DMS79 (cell line): ENCODE measurements at regions not wholly inside any gene's neighbourhood (a gene's known extent, or its start where the extent isn't known, plus 50 kb on each side); places are given as distances from the start of the nearest gene placed in this dataset.
"Not testable (repeated sequence)": the region's sequence is repeated elsewhere in the genome, so short reads cannot be mapped to it uniquely, and the experiment has no call there.

ENCODE experiments used
- DNase-seq: peaks from one replicate; lab custom pipeline; 2025; lab: John Stamatoyannopoulos, UW

- no peak for DNase-seq
Measured at GRCh38 chr9:103407260-103407659, 412.1 kb downstream of the CYLC2 start.

GRCh38 chr9:103410059-103410458, 414.9 kb downstream of the CYLC2 start:
- no peak for DNase-seq

GRCh38 chr9:103427696-103428095, 432.6 kb downstream of the CYLC2 start:
- DNase-seq: no peak

- DNase-seq: no peak
Measured at GRCh38 chr9:103430469-103430868, 435.3 kb downstream of the CYLC2 start.

GRCh38 chr9:103431809-103432208, 436.7 kb downstream of the CYLC2 start:
- DNase-seq: no peak

- no peak for DNase-seq
Measured at GRCh38 chr9:103444176-103444575, 449.0 kb downstream of the CYLC2 start.

- no peak for DNase-seq
Measured at GRCh38 chr9:103458826-103459225, 463.7 kb downstream of the CYLC2 start.

- DNase-seq: no peak
Measured at GRCh38 chr9:103471241-103471640, 476.1 kb downstream of the CYLC2 start.

- no peak for DNase-seq
Measured at GRCh38 chr9:103474156-103474555, 479.0 kb downstream of the CYLC2 start.

- DNase-seq: no peak
Measured at GRCh38 chr9:103483471-103484096, 488.5 kb downstream of the CYLC2 start.

- no peak for DNase-seq
Measured at GRCh38 chr9:103485138-103485537, 490.0 kb downstream of the CYLC2 start.

- no peak for DNase-seq
Measured at GRCh38 chr9:103514767-103515166, 519.6 kb downstream of the CYLC2 start.

GRCh38 chr9:103522409-103522808, 527.3 kb downstream of the CYLC2 start:
- DNase-seq: no peak

GRCh38 chr9:103530934-103531333, 535.8 kb downstream of the CYLC2 start:
- no peak for DNase-seq

- DNase-seq: no peak
Measured at GRCh38 chr9:103533318-103533717, 538.2 kb downstream of the CYLC2 start.

- no peak for DNase-seq
Measured at GRCh38 chr9:103537426-103537825, 542.3 kb downstream of the CYLC2 start.

GRCh38 chr9:103545260-103545659, 548.8 kb upstream of the SMC2 start:
- DNase-seq: no peak

- DNase-seq: no peak
Measured at GRCh38 chr9:103552712-103553111, 541.4 kb upstream of the SMC2 start.

GRCh38 chr9:103574056-103574455, 520.1 kb upstream of the SMC2 start:
- DNase-seq: no peak

GRCh38 chr9:103586721-103587120, 507.4 kb upstream of the SMC2 start:
- DNase-seq: no peak

GRCh38 chr9:103601287-103601686, 492.8 kb upstream of the SMC2 start:
- no peak for DNase-seq

- DNase-seq: not testable (repeated sequence)
Measured at GRCh38 chr9:103611950-103612349, 482.2 kb upstream of the SMC2 start.

- DNase-seq: no peak
Measured at GRCh38 chr9:103615994-103616393, 478.1 kb upstream of the SMC2 start.

GRCh38 chr9:103617046-103617445, 477.1 kb upstream of the SMC2 start:
- no peak for DNase-seq
